HFF-Myc (cell line): ENCODE measurements at regions not wholly inside any gene's neighbourhood (a gene's known extent, or its start where the extent isn't known, plus 50 kb on each side); places are given as distances from the start of the nearest gene placed in this dataset.

ENCODE experiments used
- DNase-seq: peaks from one replicate; pipeline ENCODE4 v3.0.0-alpha.2; 2011; ENCODE audit warnings: low read depth; ENCODE audit errors: extremely low read depth
- H3K4me3 ChIP-seq: replicated peaks from 2 replicates; pipeline ENCODE4 v1.5.1; 2011; ENCODE audit warnings: low read depth, mild to moderate bottlenecking, control low read depth, low read length
- CTCF ChIP-seq: IDR thresholded peaks from 2 replicates; pipeline ENCODE4 v1.5.1; 2012; ENCODE audit warnings: mild to moderate bottlenecking, low read depth, low read length, control low read depth; ENCODE audit errors: missing control alignments

- TF ChIP-seq CTCF: no peak
- H3K4me3 ChIP-seq: no peak overlapping the region
- DNase-seq: no peak
Observed at GRCh38 chr4:151568966-151569365, 160.0 kb downstream of the FHIP1A start.

GRCh38 chr4:151569650-151570049 is 160.7 kb downstream of the FHIP1A start:
- no peak overlapping the region for H3K4me3 ChIP-seq
- TF ChIP-seq CTCF: no peak
- DNase-seq: no peak

- H3K4me3 ChIP-seq: no peak overlapping the region
- TF ChIP-seq CTCF: no peak
- DNase-seq: no peak
Observed at GRCh38 chr4:151573474-151573873, 164.5 kb downstream of the FHIP1A start.

- DNase-seq: peak; percentile 10
- TF ChIP-seq CTCF: no peak
- no peak overlapping the region for H3K4me3 ChIP-seq
Observed at GRCh38 chr4:151573945-151574344, 165.0 kb downstream of the FHIP1A start.

GRCh38 chr4:151574968-151575367 is 166.0 kb downstream of the FHIP1A start:
- no peak for TF ChIP-seq CTCF
- H3K4me3 ChIP-seq: no peak overlapping the region
- DNase-seq: no peak

GRCh38 chr4:151575646-151576045 is 166.7 kb downstream of the FHIP1A start:
- no peak for TF ChIP-seq CTCF
- no peak overlapping the region for H3K4me3 ChIP-seq
- DNase-seq: no peak

GRCh38 chr4:151576627-151577026 is 167.7 kb downstream of the FHIP1A start:
- TF ChIP-seq CTCF: no peak
- DNase-seq: no peak
- H3K4me3 ChIP-seq: no peak overlapping the region
